Activated naive CD4-positive, alpha-beta T cell (primary cell): ENCODE measurements at regions not wholly inside any gene's neighbourhood (a gene's known extent, or its start where the extent isn't known, plus 50 kb on each side); places are given as distances from the start of the nearest gene placed in this dataset.

Experiments
- DNase-seq, 4 experiments: peaks; one replicate each; lab custom pipeline; 2025; lab: John Stamatoyannopoulos, UW

GRCh38 chr11:95585069-95585751, 204.4 kb downstream of the FAM76B start:
- no peak for DNase-seq

GRCh38 chr11:95584589-95584988, 205.0 kb downstream of the FAM76B start:
- no peak for DNase-seq

GRCh38 chr11:95584180-95584579, 205.4 kb downstream of the FAM76B start:
- DNase-seq, result no peak

DNA sequence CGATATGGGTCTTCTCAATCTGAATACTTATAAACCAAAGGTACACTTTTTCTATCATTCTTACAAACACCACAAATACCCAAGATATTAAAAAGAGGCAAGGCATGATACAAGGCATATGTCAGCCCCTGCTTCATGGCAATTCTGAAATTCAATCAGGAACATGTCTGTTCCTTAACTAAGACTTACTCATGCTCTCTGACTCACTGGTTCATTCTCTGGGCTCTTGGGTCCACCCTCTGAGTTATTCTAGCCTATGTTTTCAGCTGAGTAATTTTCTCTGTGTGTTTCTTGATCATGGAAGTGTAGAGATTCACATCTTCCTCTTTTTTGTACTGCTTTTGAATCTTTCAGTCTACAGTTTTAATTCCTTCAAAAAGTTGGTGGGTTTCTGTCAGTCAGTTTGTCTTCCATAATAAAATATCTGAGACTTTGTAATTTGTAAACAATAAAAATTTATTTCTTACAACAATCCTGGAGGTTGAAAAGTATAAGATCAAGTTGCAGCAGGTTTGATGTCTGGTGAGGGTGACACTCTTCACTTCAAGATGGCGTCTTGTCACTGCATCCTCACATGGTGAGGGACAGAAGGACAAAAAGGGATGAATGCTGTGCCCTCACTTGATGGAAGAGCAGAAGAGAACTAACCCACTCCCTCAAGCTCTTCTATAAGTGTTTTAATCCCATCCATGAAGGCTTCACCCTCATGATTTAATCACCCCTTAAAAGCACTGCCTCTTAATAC, 211.7 kb downstream of the FAM76B start:
- no peak for DNase-seq

DNA sequence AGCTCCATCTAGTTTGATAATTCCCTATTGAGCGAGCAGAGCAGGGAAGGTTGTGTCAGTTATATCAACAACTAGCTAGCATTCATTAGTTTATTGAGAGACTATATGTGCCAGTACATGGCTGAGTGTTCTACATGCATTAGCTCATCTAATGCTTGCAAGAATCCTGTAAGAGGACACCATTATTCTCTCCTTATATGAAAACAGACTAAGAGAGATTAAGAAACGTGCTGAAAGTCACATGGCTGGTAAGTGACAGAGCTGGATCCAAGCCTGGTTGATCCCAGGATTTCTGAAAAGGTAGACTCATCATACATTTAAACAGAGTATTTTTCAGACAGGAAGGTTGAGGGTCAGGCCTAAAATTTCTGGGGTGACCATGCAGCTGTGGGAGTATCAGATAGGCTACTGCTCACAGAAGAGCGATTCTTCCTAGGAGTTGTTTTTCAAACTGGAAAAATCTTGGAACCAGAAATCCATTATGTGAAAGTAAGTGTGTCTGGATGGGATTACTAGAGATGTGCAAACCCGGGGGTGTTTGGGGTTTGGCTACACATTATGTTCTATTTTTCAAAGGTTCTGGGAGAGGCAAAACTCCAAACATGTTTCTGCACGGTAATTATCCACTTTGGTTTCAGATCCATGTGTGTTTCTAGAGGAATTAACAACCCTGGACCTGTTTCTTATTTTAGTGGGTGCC, 213.3 kb downstream of the FAM76B start:
- no peak for DNase-seq

GRCh38 chr11:95575517-95575916, 214.1 kb downstream of the FAM76B start:
- no peak for DNase-seq

GRCh38 chr11:95571718-95572260, 217.8 kb downstream of the FAM76B start:
- no peak for DNase-seq

GRCh38 chr11:95570845-95571244, 218.7 kb downstream of the FAM76B start:
- no peak for DNase-seq

- no peak for DNase-seq
Measured at GRCh38 chr11:95569207-95569606, 220.4 kb downstream of the FAM76B start.

DNA sequence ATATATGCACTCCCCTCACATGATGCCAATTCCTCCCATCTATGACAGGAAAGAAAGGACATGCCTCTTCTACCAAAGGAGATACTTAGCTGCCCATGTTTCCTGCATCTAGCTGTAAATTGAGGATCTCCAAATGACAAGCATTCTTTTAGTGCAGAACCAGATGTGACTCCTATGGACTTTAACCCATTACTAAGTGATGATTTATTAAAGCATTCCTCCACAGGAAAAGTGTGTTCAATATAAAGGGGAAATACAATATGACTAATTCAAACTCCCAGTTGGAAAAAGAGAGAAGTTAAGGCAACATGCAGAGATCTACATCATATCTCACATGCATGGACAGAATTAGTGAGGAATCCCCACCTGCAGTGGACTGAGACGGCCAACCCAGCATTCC, 221.3 kb downstream of the FAM76B start:
- DNase-seq, result no peak

DNA sequence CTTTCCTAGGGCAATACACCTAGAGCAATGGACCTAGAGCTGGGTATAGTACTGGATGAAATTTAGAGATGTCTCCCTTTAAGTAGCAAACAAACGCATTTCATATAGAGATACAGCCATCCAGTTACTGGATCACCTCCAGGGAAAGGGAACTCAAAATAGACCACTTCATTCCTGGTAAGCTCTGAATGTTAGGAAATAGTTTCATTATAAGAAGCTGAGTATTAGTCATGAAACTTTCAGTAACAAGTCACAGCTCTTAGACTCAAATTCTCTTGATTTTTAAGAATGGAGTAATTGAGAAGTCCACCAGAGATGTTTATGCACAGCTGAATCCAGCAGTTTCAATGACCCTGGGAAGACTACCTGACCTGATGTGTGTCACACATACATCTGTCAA, 221.9 kb downstream of the FAM76B start:
- DNase-seq, result no peak

DNA sequence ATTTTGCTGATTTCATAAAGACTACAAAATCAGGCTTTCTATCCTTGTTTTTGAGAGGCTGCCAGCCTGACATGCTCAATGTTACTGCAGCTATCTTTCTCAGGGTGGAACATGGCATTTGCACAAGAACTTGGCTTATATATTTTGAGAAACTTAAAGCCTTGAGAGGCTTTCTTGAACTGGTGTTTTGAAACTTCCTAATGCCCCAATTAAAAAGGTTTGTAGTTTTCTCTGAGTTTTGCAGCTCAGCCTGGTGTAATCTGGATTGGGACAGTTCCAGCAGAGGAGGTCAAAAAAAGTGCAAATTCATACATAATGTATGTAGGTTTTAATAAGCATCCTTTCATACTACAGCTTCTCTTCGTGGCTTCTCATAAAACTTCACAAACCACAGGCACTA, 223.4 kb downstream of the FAM76B start:
- DNase-seq, result no peak

DNA sequence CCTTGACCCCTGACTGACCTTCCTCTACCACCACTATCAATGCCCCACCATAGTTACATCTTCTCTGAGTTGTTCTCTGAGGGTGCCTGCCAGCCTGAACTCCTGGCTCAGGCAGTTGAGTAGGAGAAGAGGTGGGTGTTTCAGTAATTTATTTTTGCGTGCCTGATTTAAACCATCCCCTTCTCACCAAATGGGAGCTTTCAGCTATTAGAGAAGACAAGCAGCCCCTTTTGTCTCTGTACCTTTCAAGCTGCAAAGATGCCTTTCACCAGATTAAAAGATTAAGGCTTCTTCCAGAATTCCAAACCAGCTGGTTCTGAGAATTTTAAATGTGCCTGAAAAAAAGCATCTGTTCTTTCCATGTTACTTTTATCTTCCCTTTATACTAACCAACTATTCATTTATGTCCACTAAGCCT, 223.8 kb downstream of the FAM76B start:
- DNase-seq, result no peak

- no peak for DNase-seq
Measured at GRCh38 chr11:95563859-95564258, 225.7 kb downstream of the FAM76B start.

- DNase-seq, result no peak
Measured at GRCh38 chr11:95563173-95563572, 226.4 kb downstream of the FAM76B start.

DNA sequence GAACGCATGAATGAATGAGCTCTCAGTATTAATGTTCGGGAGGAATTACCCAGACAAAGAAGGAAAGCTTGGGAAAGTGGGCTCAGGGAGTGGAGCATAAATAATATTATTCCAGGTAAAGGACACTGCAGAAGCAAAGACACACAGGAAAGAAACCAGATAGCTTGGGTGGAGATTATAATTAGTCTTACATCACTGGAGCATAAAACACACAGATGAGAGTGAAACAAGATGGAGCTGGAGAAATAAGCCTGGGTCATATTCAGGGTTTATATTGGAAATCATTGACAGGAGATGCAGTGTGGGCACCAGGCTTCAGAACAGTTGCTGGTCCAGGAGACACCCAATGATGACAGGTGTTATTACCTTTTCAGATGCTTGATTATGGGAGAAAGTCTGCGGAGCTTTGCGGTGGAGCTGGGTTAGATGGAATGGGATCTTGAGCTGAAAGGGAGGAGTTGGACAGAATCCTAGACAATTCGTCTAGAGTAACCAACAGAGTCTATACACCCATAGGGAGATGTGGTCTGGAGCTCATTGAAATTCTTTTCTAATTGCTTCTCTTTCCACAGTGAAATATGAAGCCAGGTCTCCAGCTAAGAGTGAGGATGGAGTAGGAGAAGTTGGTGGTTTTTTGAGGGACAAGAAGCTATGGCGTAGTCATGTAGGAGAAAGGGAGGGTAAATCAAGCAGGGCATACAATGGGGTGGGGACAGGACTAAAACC, 227.2 kb downstream of the FAM76B start:
- DNase-seq, result no peak

GRCh38 chr11:95559899-95560298, 229.7 kb downstream of the FAM76B start:
- no peak for DNase-seq

DNA sequence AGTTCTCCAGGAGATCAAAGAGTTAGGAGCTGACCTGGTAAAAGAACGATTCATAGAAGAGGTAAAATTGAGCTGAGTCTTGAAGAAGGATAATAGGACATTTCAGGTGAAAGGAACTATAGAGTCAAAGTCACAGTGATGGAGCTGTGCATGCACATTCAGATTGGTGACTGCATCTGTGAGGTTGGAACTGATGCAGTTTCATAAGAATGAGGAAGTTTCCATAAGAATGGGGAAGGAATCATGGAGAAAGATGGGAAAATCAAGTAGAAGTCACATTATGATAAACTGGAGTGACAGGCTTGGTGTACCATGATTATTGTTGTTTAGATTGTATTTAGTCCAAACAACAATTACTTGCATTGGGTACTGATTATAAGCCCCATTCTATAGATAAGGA, 232.2 kb downstream of the FAM76B start:
- no peak for DNase-seq

- DNase-seq, result no peak
Measured at GRCh38 chr11:95556342-95557163, 233.0 kb downstream of the FAM76B start.

DNA sequence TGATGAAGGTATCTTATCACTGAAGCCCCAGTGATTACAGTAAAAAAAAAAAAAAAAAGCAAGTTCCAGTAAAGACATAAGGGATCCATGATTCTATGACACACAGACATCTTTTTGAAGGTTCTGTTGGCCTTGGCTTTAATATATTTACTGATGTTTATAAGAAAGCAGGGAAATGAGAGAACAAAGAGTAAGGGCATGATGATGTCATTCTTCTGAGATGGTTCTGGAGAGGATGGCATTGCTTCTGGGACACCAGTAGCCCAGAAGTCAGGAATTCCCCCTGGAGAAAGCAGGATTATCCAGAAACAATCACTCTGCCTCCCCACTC, 233.6 kb downstream of the FAM76B start:
- DNase-seq, result no peak

GRCh38 chr11:95554911-95555310, 234.7 kb downstream of the FAM76B start:
- no peak for DNase-seq
